Chondrocyte (in vitro differentiated cells): ENCODE measurements at regions not wholly inside any gene's neighbourhood (a gene's known extent, or its start where the extent isn't known, plus 50 kb on each side); places are given as distances from the start of the nearest gene placed in this dataset.

Source experiments
- DNase-seq: peaks from one replicate; pipeline ENCODE4 v3.0.0; 2021; ENCODE audit warnings: mixed read lengths, low spot score
- H3K27ac Mint-ChIP-seq: one replicate; pipeline ENCODE4 v1.8.0; 2021; ENCODE audit warnings: mild to moderate bottlenecking, moderate library complexity, mixed read lengths; ENCODE audit not compliant: unreplicated experiment
- H3K27me3 Mint-ChIP-seq: 2 replicates; pipeline ENCODE4 v1.8.0; 2021; ENCODE audit warnings: low read depth, mixed read lengths
- H3K36me3 Mint-ChIP-seq: 2 replicates; pipeline ENCODE4 v1.8.0; 2021; ENCODE audit warnings: low read depth, mixed read lengths
- H3K4me1 Mint-ChIP-seq: 2 replicates; pipeline ENCODE4 v1.8.0; 2021; ENCODE audit warnings: low read depth, mild to moderate bottlenecking, mixed read lengths
- H3K4me3 Mint-ChIP-seq: one replicate; pipeline ENCODE4 v1.8.0; 2021; ENCODE audit warnings: mild to moderate bottlenecking, moderate library complexity, mixed read lengths; ENCODE audit not compliant: unreplicated experiment
- H3K9me3 Mint-ChIP-seq: 2 replicates; pipeline ENCODE4 v1.8.0; 2021; ENCODE audit warnings: low read depth, mixed read lengths
- TF ChIP-seq, protein P1 (sequence below): fragments of 200-600 bp; sonication (generic); IDR thresholded peaks from 2 replicates; pipeline ENCODE4 v1.5.0; 2021; ENCODE audit warnings: antibody characterized with exemption, mild to moderate bottlenecking, moderate library complexity

DNA sequence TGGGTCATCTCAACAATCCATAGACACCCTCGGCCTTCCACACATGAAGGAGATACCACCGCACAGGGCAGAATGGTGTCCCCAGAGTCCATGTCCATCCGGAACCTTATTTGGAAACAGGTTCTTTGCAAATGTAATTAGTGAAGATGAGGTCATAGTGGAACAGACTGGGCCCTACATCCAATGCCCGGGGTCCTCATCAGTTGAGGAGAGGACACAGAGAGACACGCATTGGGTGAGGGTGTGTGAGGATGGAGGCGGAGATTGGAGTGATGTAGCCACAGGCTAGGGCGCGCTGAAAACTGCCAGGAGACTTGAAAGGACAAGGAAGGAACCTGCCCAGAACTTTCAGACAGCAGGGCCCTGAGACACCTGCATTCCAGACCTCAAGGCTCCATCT lies 169.4 kb downstream of the ENGASE start:
- TF ChIP-seq, protein P1, sequence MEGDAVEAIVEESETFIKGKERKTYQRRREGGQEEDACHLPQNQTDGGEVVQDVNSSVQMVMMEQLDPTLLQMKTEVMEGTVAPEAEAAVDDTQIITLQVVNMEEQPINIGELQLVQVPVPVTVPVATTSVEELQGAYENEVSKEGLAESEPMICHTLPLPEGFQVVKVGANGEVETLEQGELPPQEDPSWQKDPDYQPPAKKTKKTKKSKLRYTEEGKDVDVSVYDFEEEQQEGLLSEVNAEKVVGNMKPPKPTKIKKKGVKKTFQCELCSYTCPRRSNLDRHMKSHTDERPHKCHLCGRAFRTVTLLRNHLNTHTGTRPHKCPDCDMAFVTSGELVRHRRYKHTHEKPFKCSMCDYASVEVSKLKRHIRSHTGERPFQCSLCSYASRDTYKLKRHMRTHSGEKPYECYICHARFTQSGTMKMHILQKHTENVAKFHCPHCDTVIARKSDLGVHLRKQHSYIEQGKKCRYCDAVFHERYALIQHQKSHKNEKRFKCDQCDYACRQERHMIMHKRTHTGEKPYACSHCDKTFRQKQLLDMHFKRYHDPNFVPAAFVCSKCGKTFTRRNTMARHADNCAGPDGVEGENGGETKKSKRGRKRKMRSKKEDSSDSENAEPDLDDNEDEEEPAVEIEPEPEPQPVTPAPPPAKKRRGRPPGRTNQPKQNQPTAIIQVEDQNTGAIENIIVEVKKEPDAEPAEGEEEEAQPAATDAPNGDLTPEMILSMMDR = no peak
- Mint-ChIP-seq H3K4me3 (no peak overlapping the region), H3K27ac (no peak overlapping the region), H3K9me3 (no peaks in the 10 kb centered on the region), H3K4me1 (no peaks in the 10 kb centered on the region), H3K27me3 (peaks cover 35% of the 10 kb centered on the region), H3K36me3 (no peaks in the 10 kb centered on the region)
- no peak for DNase-seq

DNA sequence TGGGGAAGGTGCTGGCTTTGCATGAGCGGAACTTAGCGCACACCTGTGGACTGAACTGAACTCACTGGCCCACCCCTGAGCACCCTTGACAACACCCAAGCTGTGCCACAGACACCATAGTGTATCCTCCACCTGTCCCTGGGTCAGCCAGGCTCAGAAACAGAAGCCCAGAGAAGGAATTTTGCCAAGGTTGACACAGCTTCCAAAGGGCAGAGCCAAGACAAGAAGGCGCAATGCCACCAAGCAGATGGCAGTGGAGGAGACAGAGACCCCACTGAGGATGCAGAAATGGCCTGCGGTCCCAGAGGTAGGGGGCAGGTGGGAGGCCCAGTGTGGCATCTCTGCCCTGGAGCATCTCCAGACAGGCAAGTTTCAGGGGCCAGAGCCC lies 169.0 kb downstream of the ENGASE start:
- H3K4me3 Mint-ChIP-seq = no peak overlapping the region
- peaks cover 38% of the 10 kb centered on the region for H3K27me3 Mint-ChIP-seq
- H3K4me1 Mint-ChIP-seq = no peaks in the 10 kb centered on the region
- no peak for DNase-seq
- no peak overlapping the region for H3K27ac Mint-ChIP-seq
- no peaks in the 10 kb centered on the region for H3K36me3 Mint-ChIP-seq
- TF ChIP-seq, protein P1 = no peak
- H3K9me3 Mint-ChIP-seq = no peaks in the 10 kb centered on the region

DNA sequence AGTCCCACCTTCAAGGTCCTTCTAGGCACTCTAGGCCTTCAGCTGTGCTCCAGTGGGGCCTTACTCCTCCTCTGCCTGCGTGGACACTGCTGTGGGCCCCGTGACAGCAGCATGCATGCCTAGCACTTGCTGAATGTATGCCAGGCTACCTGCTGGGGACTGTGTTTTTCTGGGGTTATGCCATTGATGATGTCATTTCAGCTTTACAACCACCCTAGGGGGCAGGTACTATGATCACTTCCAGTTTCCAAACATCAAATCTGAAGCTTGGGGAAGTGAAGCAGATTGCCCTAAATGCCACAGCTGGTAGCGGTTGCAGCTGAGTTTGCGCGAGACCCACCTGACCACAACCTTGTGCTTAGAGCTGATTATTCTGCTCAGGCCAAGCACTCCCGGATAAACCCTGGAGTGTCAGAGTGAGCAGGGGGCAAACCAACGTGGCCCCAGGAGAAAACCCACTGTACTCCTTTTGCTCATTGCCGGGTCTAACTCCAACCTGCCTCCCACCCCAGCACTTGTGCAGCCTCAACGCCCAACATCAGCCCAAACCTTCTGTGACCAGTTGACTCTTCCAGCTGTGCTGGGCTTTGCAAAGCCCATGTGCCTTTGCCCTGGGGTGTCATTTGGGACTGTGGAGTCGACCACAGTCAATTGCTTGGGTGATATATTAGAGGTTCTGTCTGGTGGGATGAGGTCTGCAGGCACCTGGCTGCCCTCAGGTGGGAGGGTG lies 168.4 kb downstream of the ENGASE start:
- no peak overlapping the region for H3K27ac Mint-ChIP-seq
- TF ChIP-seq, protein P1 = no peak
- no peaks in the 10 kb centered on the region for H3K36me3 Mint-ChIP-seq
- H3K9me3 Mint-ChIP-seq = no peaks in the 10 kb centered on the region
- peaks cover 44% of the 10 kb centered on the region for H3K27me3 Mint-ChIP-seq
- no peak for DNase-seq
- no peaks in the 10 kb centered on the region for H3K4me1 Mint-ChIP-seq
- no peak overlapping the region for H3K4me3 Mint-ChIP-seq

DNA sequence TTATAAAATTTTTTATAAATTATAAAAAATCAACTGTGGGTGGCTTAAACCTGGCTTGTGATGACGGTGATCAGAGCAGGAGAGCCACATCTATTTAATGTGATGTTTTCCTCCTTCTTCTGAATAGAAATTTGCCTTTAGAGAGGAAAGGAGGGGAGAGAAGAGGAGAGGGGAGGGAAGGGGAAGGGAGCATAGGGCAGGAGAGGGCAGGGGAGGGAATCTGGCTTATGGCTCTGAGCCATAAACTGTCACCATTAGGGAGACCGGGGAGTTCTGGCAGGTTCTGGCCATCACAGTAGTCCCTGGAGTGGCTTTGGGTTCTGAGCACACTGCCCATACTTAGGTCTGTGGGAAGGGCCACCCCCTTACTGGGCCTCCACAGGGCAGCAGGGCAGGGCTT lies 167.8 kb downstream of the ENGASE start:
- no peaks in the 10 kb centered on the region for H3K4me1 Mint-ChIP-seq
- DNase-seq = no peak
- no peak overlapping the region for H3K27ac Mint-ChIP-seq
- no peaks in the 10 kb centered on the region for H3K9me3 Mint-ChIP-seq
- H3K36me3 Mint-ChIP-seq = no peaks in the 10 kb centered on the region
- H3K4me3 Mint-ChIP-seq = no peak overlapping the region
- TF ChIP-seq, protein P1 = no peak
- peaks cover 44% of the 10 kb centered on the region for H3K27me3 Mint-ChIP-seq

DNA sequence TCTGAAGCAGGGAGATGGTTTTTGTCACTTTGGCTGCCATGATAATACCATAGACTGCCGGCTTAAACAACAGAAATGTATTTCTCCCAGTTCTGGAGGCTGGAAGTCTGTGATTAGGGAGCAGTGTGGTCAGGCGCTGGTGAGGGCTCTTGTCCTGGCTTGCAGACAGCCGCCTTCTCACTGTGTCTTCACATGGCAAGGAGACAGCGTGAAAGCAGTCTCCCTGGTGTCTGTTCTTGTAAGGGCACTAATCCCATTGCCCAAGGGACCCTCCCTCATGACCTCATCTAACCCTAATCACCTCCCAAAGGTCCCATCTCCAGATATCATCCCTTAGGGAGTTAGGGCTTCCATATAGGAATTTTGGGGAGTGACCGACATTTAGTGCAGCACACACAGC lies 167.0 kb downstream of the ENGASE start:
- no peaks in the 10 kb centered on the region for H3K36me3 Mint-ChIP-seq
- peaks cover 43% of the 10 kb centered on the region for H3K27me3 Mint-ChIP-seq
- no peak overlapping the region for H3K27ac Mint-ChIP-seq
- no peak overlapping the region for H3K4me3 Mint-ChIP-seq
- no peak for DNase-seq
- H3K4me1 Mint-ChIP-seq = no peaks in the 10 kb centered on the region
- TF ChIP-seq, protein P1 = no peak
- no peaks in the 10 kb centered on the region for H3K9me3 Mint-ChIP-seq
